ENCODE measurements at regions not wholly inside any gene's neighbourhood (a gene's known extent, or its start where the extent isn't known, plus 50 kb on each side); places are given as distances from the start of the nearest gene placed in this dataset.

DNA sequence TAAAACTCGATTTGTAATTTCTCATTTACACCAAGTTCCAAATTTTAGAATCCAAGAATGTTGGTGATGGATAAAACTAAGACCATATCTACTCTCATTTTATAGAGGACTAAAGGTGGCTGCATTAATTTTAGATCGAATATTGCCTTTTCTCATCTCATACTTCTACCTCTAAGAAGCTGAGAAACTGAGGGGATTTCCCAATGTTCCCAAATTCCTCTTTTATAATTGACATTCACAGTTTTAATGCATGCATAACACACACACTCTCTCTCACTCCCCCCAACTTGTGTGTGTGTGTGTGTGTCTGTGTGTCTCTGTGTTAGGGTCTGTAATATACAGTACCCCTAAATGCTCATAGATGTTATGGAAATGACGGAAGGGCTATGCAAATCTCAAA lies 328.8 kb upstream of the SLC14A2 start:
- RAD21 ChIA-PET (ENCODE audit: unreplicated experiment) = no interaction called here
- no peak for FAIRE-seq
- intact Hi-C loops (cut with micrococcal nuclease; ENCODE audit: unreplicated experiment) = no loop called here

DNA sequence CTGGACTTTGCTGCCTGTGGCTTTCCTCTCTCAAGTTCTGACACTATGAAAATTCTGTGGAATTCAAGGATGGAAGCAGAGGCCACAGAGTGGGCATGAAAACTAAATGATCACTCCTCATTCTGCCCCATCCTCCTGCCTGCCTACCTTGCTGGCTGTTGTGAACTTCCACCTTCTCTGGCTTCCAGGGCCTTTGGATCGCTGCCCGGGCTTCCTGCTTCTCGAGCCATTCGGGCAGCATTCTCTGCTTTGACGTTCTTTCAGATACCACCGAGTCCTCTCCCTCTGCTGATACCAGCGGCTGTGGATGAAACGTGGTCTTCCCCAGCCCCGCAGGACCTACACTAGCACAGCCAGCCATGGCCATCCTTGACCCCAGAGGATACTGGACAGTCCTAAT lies 327.7 kb upstream of the SLC14A2 start:
- WGBS (ENCODE audit: insufficient coverage, insufficient replicate concordance, low lambda C conversion rate, missing lambda C conversion rate) = 42% methylated on average over 9 of the region's 9 CpGs
- CTCF ChIA-PET = interaction anchor here (1.7 kb wide), 1 partner anchor 11 kb away, joined by 7 read pairs; no protein-coding TSS in a partner anchor
- TF ChIP-seq, protein P1, sequence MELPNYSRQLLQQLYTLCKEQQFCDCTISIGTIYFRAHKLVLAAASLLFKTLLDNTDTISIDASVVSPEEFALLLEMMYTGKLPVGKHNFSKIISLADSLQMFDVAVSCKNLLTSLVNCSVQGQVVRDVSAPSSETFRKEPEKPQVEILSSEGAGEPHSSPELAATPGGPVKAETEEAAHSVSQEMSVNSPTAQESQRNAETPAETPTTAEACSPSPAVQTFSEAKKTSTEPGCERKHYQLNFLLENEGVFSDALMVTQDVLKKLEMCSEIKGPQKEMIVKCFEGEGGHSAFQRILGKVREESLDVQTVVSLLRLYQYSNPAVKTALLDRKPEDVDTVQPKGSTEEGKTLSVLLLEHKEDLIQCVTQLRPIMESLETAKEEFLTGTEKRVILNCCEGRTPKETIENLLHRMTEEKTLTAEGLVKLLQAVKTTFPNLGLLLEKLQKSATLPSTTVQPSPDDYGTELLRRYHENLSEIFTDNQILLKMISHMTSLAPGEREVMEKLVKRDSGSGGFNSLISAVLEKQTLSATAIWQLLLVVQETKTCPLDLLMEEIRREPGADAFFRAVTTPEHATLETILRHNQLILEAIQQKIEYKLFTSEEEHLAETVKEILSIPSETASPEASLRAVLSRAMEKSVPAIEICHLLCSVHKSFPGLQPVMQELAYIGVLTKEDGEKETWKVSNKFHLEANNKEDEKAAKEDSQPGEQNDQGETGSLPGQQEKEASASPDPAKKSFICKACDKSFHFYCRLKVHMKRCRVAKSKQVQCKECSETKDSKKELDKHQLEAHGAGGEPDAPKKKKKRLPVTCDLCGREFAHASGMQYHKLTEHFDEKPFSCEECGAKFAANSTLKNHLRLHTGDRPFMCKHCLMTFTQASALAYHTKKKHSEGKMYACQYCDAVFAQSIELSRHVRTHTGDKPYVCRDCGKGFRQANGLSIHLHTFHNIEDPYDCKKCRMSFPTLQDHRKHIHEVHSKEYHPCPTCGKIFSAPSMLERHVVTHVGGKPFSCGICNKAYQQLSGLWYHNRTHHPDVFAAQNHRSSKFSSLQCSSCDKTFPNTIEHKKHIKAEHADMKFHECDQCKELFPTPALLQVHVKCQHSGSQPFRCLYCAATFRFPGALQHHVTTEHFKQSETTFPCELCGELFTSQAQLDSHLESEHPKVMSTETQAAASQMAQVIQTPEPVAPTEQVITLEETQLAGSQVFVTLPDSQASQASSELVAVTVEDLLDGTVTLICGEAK (IDR thresholded peaks at IDR 0.05; ENCODE audit: borderline replicate concordance) = no peak
- TF ChIP-seq SUPT20H (IDR thresholded peaks at IDR 0.05; ENCODE audit: borderline replicate concordance, control insufficient read depth, low read depth, low read length) (no peak), FOS (IDR thresholded peaks at IDR 0.05; ENCODE audit: borderline replicate concordance, extremely low read depth, insufficient read length) (no peak), STAT1 (conservative IDR thresholded peaks at IDR 0.05) (no peak), TAF1 (IDR thresholded peaks at IDR 0.05; ENCODE audit: borderline replicate concordance, low read depth, low read length) (no peak)
- TF ChIP-seq, protein P2, sequence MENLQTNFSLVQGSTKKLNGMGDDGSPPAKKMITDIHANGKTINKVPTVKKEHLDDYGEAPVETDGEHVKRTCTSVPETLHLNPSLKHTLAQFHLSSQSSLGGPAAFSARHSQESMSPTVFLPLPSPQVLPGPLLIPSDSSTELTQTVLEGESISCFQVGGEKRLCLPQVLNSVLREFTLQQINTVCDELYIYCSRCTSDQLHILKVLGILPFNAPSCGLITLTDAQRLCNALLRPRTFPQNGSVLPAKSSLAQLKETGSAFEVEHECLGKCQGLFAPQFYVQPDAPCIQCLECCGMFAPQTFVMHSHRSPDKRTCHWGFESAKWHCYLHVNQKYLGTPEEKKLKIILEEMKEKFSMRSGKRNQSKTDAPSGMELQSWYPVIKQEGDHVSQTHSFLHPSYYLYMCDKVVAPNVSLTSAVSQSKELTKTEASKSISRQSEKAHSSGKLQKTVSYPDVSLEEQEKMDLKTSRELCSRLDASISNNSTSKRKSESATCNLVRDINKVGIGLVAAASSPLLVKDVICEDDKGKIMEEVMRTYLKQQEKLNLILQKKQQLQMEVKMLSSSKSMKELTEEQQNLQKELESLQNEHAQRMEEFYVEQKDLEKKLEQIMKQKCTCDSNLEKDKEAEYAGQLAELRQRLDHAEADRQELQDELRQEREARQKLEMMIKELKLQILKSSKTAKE (IDR thresholded peaks at IDR 0.05; ENCODE audit: low read depth, poor library complexity, severe bottlenecking) = no peak

More for the DNA sequence above, 328.8 kb upstream of the SLC14A2 start:
- Histone ChIP-seq H3K4me2 (ENCODE audit: control insufficient read depth, insufficient read depth) (no peak overlapping the region), H3K9ac (ENCODE audit: control insufficient read depth, insufficient read depth, low read length) (no peak overlapping the region), H3K36me3 (ENCODE audit: control insufficient read depth in 2 of 2, insufficient read depth in 2 of 2, low read length in 1 of 2) (no peaks in the 10 kb centered on the region), H3K4me3 (no peak overlapping the region), H3K4me1 (ENCODE audit: control insufficient read depth, insufficient read depth, low read length) (no peaks in the 10 kb centered on the region), H4K20me1 (ENCODE audit: control insufficient read depth, insufficient read depth) (no peaks in the 10 kb centered on the region), H3K79me2 (ENCODE audit: control insufficient read depth, insufficient read depth, low read length) (no peaks in the 10 kb centered on the region), H3K9me3 (replicated peaks; ENCODE audit: control insufficient read depth, insufficient read depth, low read length) (no peaks in the 10 kb centered on the region), H3K27ac (ENCODE audit: control insufficient read depth, insufficient read depth) (no peak overlapping the region), H3K27me3 (replicated peaks in 1 of 2; ENCODE audit: control insufficient read depth in 2 of 2, insufficient read depth in 2 of 2, low read length in 1 of 2) (peaks cover 2 to 3% of the 10 kb centered on the region in 2 experiments; a peak in 2 of 4 replicates), H2AFZ (ENCODE audit: control insufficient read depth, low read depth, low read length) (no peak overlapping the region)
- ATAC-seq (no peak), DNase-seq (ENCODE audit: low read depth, low spot score) (no peak)
- TF ChIP-seq, protein P3, sequence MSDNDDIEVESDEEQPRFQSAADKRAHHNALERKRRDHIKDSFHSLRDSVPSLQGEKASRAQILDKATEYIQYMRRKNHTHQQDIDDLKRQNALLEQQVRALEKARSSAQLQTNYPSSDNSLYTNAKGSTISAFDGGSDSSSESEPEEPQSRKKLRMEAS (IDR thresholded peaks at IDR 0.05; ENCODE audit: low read depth, low read length) = no peak
- no peak for TF ChIP-seq SMARCA5 (IDR thresholded peaks at IDR 0.05)
- no peak for TF ChIP-seq IKZF1 (conservative IDR thresholded peaks at IDR 0.05)
- TF ChIP-seq YBX1 (IDR thresholded peaks at IDR 0.05) = no peak
- TF ChIP-seq, protein P4, sequence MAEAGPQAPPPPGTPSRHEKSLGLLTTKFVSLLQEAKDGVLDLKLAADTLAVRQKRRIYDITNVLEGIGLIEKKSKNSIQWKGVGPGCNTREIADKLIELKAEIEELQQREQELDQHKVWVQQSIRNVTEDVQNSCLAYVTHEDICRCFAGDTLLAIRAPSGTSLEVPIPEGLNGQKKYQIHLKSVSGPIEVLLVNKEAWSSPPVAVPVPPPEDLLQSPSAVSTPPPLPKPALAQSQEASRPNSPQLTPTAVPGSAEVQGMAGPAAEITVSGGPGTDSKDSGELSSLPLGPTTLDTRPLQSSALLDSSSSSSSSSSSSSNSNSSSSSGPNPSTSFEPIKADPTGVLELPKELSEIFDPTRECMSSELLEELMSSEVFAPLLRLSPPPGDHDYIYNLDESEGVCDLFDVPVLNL (IDR thresholded peaks at IDR 0.05; ENCODE audit: low read depth, low read length) = no peak
- POLR2A ChIA-PET = no interaction called here
- SMC1A ChIA-PET (ENCODE audit: uncharacterized antibody, unreplicated experiment) = interaction anchor here (1.2 to 1.6 kb wide), 2 partner anchors 44 to 66 kb away, joined by 3 to 5 read pairs; no protein-coding TSS in a partner anchor
- no TSS peak for BruUV-seq (replicated peaks)
- CTCF ChIA-PET = interaction anchor here (0.9 to 1.2 kb wide), 2 partner anchors 10 to 12 kb away, joined by 3 to 5 read pairs; no protein-coding TSS in a partner anchor
- 10% methylated on average over 3 of the region's 3 CpGs for WGBS (ENCODE audit: insufficient coverage, insufficient replicate concordance, low lambda C conversion rate, missing lambda C conversion rate)
- in situ Hi-C loops (cut with MboI) = no loop called here

More for the DNA sequence above, 327.7 kb upstream of the SLC14A2 start:
- Histone ChIP-seq H4K20me1 (ENCODE audit: control insufficient read depth, insufficient read depth) (no peaks in the 10 kb centered on the region), H3K27ac (ENCODE audit: control insufficient read depth, insufficient read depth) (no peak overlapping the region), H3K36me3 (ENCODE audit: control insufficient read depth in 2 of 2, insufficient read depth in 2 of 2, low read length in 1 of 2) (no peaks in the 10 kb centered on the region), H3K4me3 (no peak overlapping the region), H3K9me3 (replicated peaks; ENCODE audit: control insufficient read depth, insufficient read depth, low read length) (no peaks in the 10 kb centered on the region), H2AFZ (ENCODE audit: control insufficient read depth, low read depth, low read length) (no peak overlapping the region), H3K4me2 (ENCODE audit: control insufficient read depth, insufficient read depth) (no peak overlapping the region), H3K79me2 (ENCODE audit: control insufficient read depth, insufficient read depth, low read length) (no peaks in the 10 kb centered on the region), H3K9ac (ENCODE audit: control insufficient read depth, insufficient read depth, low read length) (no peak overlapping the region), H3K27me3 (replicated peaks in 1 of 2; ENCODE audit: control insufficient read depth in 2 of 2, insufficient read depth in 2 of 2, low read length in 1 of 2) (no peaks in the 10 kb centered on the region; a peak in 1 of 4 replicates), H3K4me1 (ENCODE audit: control insufficient read depth, insufficient read depth, low read length) (no peaks in the 10 kb centered on the region)
- no TSS peak for BruUV-seq (replicated peaks)
- ChIA-PET SMC1A (ENCODE audit: uncharacterized antibody, unreplicated experiment) (interaction anchor here (1.6 kb wide), 1 partner anchor 43 kb away, joined by 5 read pairs; no protein-coding TSS in a partner anchor), RAD21 (ENCODE audit: unreplicated experiment) (no interaction called here), POLR2A (no interaction called here)
- DNase-seq (ENCODE audit: low read depth, low spot score) = no peak
- in situ Hi-C loops (cut with MboI) = no loop called here
- intact Hi-C loops (cut with micrococcal nuclease; ENCODE audit: unreplicated experiment) = no loop called here
- ATAC-seq = no peak
- FAIRE-seq = no peak

Measured in GM12878 (cell line).